Mucosa of descending colon (tissue), 3 donors: ENCODE measurements at regions not wholly inside any gene's neighbourhood (a gene's known extent, or its start where the extent isn't known, plus 50 kb on each side); places are given as distances from the start of the nearest gene placed in this dataset.

Experiments
- ATAC-seq: fragments of 200-7000 bp; cut with Tn5 transposase; one replicate; pipeline ENCODE4 v1.9.1; 2020; ENCODE audit warnings: mild to moderate bottlenecking, moderate library complexity
- DNase-seq, 3 donors: peaks; one replicate each; pipeline ENCODE4 v3.0.0-alpha.2; 2020
- H3K36me3 ChIP-seq: fragments of 200-600 bp; one replicate; pipeline ENCODE4 v1.8.0; 2021; ENCODE audit warnings: low read depth, mild to moderate bottlenecking
- H3K4me1 ChIP-seq: fragments of 200-600 bp; one replicate; pipeline ENCODE4 v1.8.0; 2021; ENCODE audit warnings: low read depth, mild to moderate bottlenecking
- H3K4me3 ChIP-seq: fragments of 200-600 bp; one replicate; pipeline ENCODE4 v1.8.0; 2021; ENCODE audit warnings: mild to moderate bottlenecking
- H3K9me3 ChIP-seq: fragments of 200-600 bp; one replicate; pipeline ENCODE4 v1.8.0; 2021; ENCODE audit warnings: mild to moderate bottlenecking
- CTCF ChIP-seq: fragments of 200-600 bp; IDR thresholded peaks from one replicate; pipeline ENCODE4 v1.8.0; 2022; ENCODE audit warnings: antibody characterized with exemption, mild to moderate bottlenecking
- intact Hi-C, 2 donors: fragments of 100-400 bp; cut with DNase I in 1 of 2; cut with micrococcal nuclease in 1 of 2; formaldehyde crosslinking; loops; one replicate each; pipeline versions ENCODE4 v1.11.0 to v1.11.1; 2022; cut with DNase I, micrococcal nuclease
- donor health status: DM: no; HTN: no; CAD: no; lungs with moderate emphysema.
- donor health status: DM: no; HTN: no; CAD: no.
- donor health status: DM: no; HTN: yes; CAD: no.

GRCh38 chr5:106200971-106201370 lies 1469.8 kb downstream of the EFNA5 start:
- ATAC-seq (peak; percentile 30), DNase-seq (no peak)
- no peak overlapping the region for H3K4me3 ChIP-seq
- no peaks in the 10 kb centered on the region for H3K36me3 ChIP-seq
- TF ChIP-seq CTCF: no peak
- no peaks in the 10 kb centered on the region for H3K9me3 ChIP-seq
- H3K4me1 ChIP-seq: no peaks in the 10 kb centered on the region
- intact Hi-C loops: no loop called here

- Histone ChIP-seq H3K4me3 (no peak overlapping the region), H3K4me1 (no peaks in the 10 kb centered on the region), H3K9me3 (no peaks in the 10 kb centered on the region), H3K36me3 (no peaks in the 10 kb centered on the region)
- ATAC-seq (no peak), DNase-seq (no peak)
- intact Hi-C loops: no loop called here
- no peak for TF ChIP-seq CTCF
Observed at GRCh38 chr5:106195679-106196474, 1474.9 kb downstream of the EFNA5 start.

- intact Hi-C loops: no loop called here
- Histone ChIP-seq H3K9me3 (no peaks in the 10 kb centered on the region), H3K36me3 (no peaks in the 10 kb centered on the region), H3K4me3 (no peak overlapping the region), H3K4me1 (no peaks in the 10 kb centered on the region)
- DNase-seq: no peak
- no peak for TF ChIP-seq CTCF
- ATAC-seq: no peak
Observed at GRCh38 chr5:106189121-106189809, 1481.5 kb downstream of the EFNA5 start.

- Histone ChIP-seq H3K9me3 (no peaks in the 10 kb centered on the region), H3K4me1 (no peaks in the 10 kb centered on the region), H3K36me3 (no peaks in the 10 kb centered on the region), H3K4me3 (no peak overlapping the region)
- no peak for TF ChIP-seq CTCF
- no peak for DNase-seq
- intact Hi-C loops: no loop called here
- no peak for ATAC-seq
Observed at GRCh38 chr5:106185661-106186081, 1485.1 kb downstream of the EFNA5 start.

GRCh38 chr5:106174903-106175302 lies 1495.8 kb downstream of the EFNA5 start:
- ATAC-seq (no peak), DNase-seq (no peak)
- no peak overlapping the region for H3K4me3 ChIP-seq
- intact Hi-C loops: no loop called here
- H3K36me3 ChIP-seq: no peaks in the 10 kb centered on the region
- no peaks in the 10 kb centered on the region for H3K9me3 ChIP-seq
- no peaks in the 10 kb centered on the region for H3K4me1 ChIP-seq
- no peak for TF ChIP-seq CTCF
